AG09319 (cell line): ENCODE measurements at regions not wholly inside any gene's neighbourhood (a gene's known extent, or its start where the extent isn't known, plus 50 kb on each side); places are given as distances from the start of the nearest gene placed in this dataset.

Source experiments
- DNase-seq: peaks from one replicate; pipeline ENCODE4 v3.0.0-alpha.2; 2010; ENCODE audit warnings: low read depth; ENCODE audit errors: extremely low read depth
- CTCF ChIP-seq: IDR thresholded peaks from 2 replicates; pipeline ENCODE4 v1.5.1; 2011; ENCODE audit warnings: low read depth, mild to moderate bottlenecking, inconsistent platforms, low read length, moderate library complexity

GRCh38 chr3:59254976-59255375 is 205.2 kb upstream of the CFAP20DC start:
- no peak for TF ChIP-seq CTCF
- DNase-seq, result no peak

GRCh38 chr3:59254433-59254832 is 204.6 kb upstream of the CFAP20DC start:
- no peak for TF ChIP-seq CTCF
- DNase-seq, result no peak

- DNase-seq, result no peak
- no peak for TF ChIP-seq CTCF
These were observed 203.7 kb upstream of the CFAP20DC start for GRCh38 chr3:59253523-59253922.

- DNase-seq, result no peak
- TF ChIP-seq CTCF, result no peak
These were observed 202.0 kb upstream of the CFAP20DC start for GRCh38 chr3:59251869-59252268.

GRCh38 chr3:59250600-59250999 is 200.8 kb upstream of the CFAP20DC start:
- no peak for DNase-seq
- TF ChIP-seq CTCF, result no peak

GRCh38 chr3:59249698-59250361 is 200.0 kb upstream of the CFAP20DC start:
- no peak for TF ChIP-seq CTCF
- no peak for DNase-seq

- no peak for TF ChIP-seq CTCF
- no peak for DNase-seq
These were observed 199.2 kb upstream of the CFAP20DC start for GRCh38 chr3:59249004-59249403.
